ENCODE measurements at regions not wholly inside any gene's neighbourhood (a gene's known extent, or its start where the extent isn't known, plus 50 kb on each side); places are given as distances from the start of the nearest gene placed in this dataset.
A peak's percentile ranks its signal among the peaks of the same experiment; 100 is the strongest.
"Not testable (repeated sequence)": the region's sequence is repeated elsewhere in the genome, so short reads cannot be mapped to it uniquely, and the experiment has no call there.

GRCh38 chr2:12435430-12436222, 281.1 kb upstream of the TRIB2 start:
- no peak for DNase-seq (ENCODE audit: low read depth in 2 of 2, low spot score in 1 of 2)

GRCh38 chr2:12436483-12436882, 280.3 kb upstream of the TRIB2 start:
- DNase-seq (ENCODE audit: low read depth in 2 of 2, low spot score in 1 of 2): no peak

GRCh38 chr2:12436935-12437561, 279.7 kb upstream of the TRIB2 start:
- DNase-seq (ENCODE audit: low read depth in 2 of 2, low spot score in 1 of 2): no peak

GRCh38 chr2:12440731-12441130, 276.0 kb upstream of the TRIB2 start:
- no peak for DNase-seq (ENCODE audit: low read depth in 2 of 2, low spot score in 1 of 2)

GRCh38 chr2:12441750-12442475, 274.8 kb upstream of the TRIB2 start:
- DNase-seq (ENCODE audit: low read depth in 2 of 2, low spot score in 1 of 2): no peak

GRCh38 chr2:12442476-12442847, 274.3 kb upstream of the TRIB2 start:
- no peak for DNase-seq (ENCODE audit: low read depth in 2 of 2, low spot score in 1 of 2)

GRCh38 chr2:12448846-12449505, 267.8 kb upstream of the TRIB2 start:
- DNase-seq (ENCODE audit: low read depth in 2 of 2, low spot score in 1 of 2): no peak

- DNase-seq (ENCODE audit: low read depth in 2 of 2, low spot score in 1 of 2): no peak
Observed at GRCh38 chr2:12451726-12452125, 265.0 kb upstream of the TRIB2 start.

GRCh38 chr2:12452185-12452584, 264.6 kb upstream of the TRIB2 start:
- no peak for DNase-seq (ENCODE audit: low read depth in 2 of 2, low spot score in 1 of 2)

GRCh38 chr2:12453731-12454130, 263.0 kb upstream of the TRIB2 start:
- no peak for DNase-seq (ENCODE audit: low read depth in 2 of 2, low spot score in 1 of 2)

- no peak for DNase-seq (ENCODE audit: low read depth in 2 of 2, low spot score in 1 of 2)
Observed at GRCh38 chr2:12455661-12456060, 261.1 kb upstream of the TRIB2 start.

GRCh38 chr2:12456293-12457106, 260.2 kb upstream of the TRIB2 start:
- peak; percentile 37 to 50 for DNase-seq (ENCODE audit: low read depth in 2 of 2, low spot score in 1 of 2)

GRCh38 chr2:12457831-12458230, 258.9 kb upstream of the TRIB2 start:
- DNase-seq (ENCODE audit: low read depth in 2 of 2, low spot score in 1 of 2): no peak

GRCh38 chr2:12463189-12463588, 253.5 kb upstream of the TRIB2 start:
- no peak for DNase-seq (ENCODE audit: low read depth in 2 of 2, low spot score in 1 of 2)

- no peak for DNase-seq (ENCODE audit: low read depth in 2 of 2, low spot score in 1 of 2)
Observed at GRCh38 chr2:12465631-12466135, 251.1 kb upstream of the TRIB2 start.

- no peak for DNase-seq (ENCODE audit: low read depth in 2 of 2, low spot score in 1 of 2)
Observed at GRCh38 chr2:12467303-12467702, 249.4 kb upstream of the TRIB2 start.

- DNase-seq (ENCODE audit: low read depth in 2 of 2, low spot score in 1 of 2): no peak
Observed at GRCh38 chr2:12469141-12469561, 247.6 kb upstream of the TRIB2 start.

- not testable (repeated sequence) for DNase-seq (ENCODE audit: low read depth in 2 of 2, low spot score in 1 of 2)
Observed at GRCh38 chr2:12472265-12472664, 244.5 kb upstream of the TRIB2 start.

GRCh38 chr2:12478151-12479064, 238.3 kb upstream of the TRIB2 start:
- DNase-seq (ENCODE audit: low read depth in 2 of 2, low spot score in 1 of 2): no peak
